HG02759 (cell line): ENCODE measurements at regions not wholly inside any gene's neighbourhood (a gene's known extent, or its start where the extent isn't known, plus 50 kb on each side); places are given as distances from the start of the nearest gene placed in this dataset.

Source experiments
- ATAC-seq: cut with Tn5 transposase; IDR thresholded peaks from one replicate; pipeline ENCODE4 v1.9.1; 2021; ENCODE audit warnings: mild to moderate bottlenecking, moderate library complexity; ENCODE audit not compliant: unreplicated experiment

- ATAC-seq: no peak
Measured at GRCh38 chr6:114465511-114465910, 122.7 kb upstream of the HS3ST5 start.

DNA sequence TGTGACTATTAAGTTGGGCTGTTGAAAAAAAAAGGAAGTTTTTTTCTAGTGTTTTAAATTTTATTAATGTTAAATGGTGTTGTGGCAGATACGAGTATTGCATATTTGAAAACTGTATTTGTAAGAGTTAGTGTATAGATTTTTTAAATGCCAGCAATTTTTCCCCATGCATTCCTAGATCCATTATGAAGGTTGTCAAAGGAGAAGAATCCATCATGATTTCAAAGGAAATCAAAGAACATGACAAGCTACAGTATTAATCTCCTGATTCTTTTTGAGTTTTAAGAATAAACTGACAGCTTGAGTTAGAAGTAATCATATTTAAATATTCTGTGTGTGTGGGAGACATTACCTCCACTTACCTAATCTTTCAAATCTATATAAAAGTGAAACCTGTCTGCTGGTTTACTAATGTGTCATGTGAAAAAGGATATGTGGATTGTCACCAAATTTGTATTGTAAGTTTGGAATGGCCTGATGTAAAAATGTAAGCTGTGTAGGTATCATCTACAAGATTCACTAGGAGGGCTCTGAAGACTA is 111.0 kb upstream of the HS3ST5 start:
- ATAC-seq: no peak

- no peak for ATAC-seq
Measured at GRCh38 chr6:114452785-114453401, 110.1 kb upstream of the HS3ST5 start.

GRCh38 chr6:114450631-114451030 is 107.8 kb upstream of the HS3ST5 start:
- ATAC-seq: no peak

DNA sequence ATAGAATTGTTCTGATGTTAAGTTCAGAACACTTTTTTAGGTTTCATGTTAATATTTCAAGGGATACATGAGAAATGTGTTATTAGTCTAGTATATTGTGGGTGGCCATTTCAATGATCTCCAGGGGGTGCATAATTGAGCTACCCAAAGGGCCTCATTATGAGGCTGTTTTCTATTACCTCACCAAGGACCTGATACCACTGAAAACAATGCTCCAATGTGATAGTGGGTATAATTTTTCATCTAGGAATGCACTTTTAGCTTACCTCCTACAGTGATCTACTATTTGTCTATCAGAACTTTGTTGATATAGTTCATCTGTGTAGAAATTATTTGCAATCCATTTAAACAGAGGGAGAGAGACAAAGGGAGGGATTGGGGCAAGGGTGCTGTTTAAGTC is 106.8 kb upstream of the HS3ST5 start:
- ATAC-seq: no peak

DNA sequence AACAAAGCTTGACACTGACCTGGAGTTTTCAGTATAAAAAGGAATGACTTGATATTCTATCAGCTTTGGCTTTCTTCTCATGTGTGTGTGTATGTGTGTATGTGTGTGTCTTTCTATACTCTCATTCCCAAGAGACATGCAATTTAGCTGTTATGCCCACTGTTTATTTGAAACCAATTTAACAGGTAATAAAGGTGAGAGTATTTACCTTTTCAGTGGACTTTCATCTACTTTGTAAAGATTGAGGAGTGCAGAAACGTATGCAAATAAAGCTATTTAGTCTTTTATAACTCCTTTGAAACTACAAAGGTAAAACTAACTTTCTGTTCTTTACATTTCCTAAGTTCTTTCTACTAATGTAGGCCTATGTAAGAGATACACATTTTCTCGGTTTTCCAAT is 103.5 kb upstream of the HS3ST5 start:
- no peak for ATAC-seq

DNA sequence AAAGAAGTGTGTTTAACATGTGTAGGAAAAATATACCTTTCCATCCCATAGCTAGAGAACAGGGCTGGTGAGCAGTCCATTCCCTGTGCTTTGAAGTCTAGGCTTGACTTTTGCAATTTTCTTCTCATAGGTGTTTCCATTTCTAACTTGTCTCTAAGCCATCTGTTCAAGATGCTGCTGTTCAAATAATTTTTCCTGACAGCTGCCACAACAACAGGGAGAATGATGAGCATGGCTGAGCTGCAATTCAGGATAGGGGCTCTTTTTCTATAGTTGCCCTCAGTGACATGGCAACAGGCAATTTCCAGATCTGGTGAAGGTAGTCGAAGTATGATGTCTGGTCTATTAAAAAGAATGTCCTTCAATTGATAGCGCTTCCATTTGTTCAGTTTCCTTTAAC is 103.0 kb upstream of the HS3ST5 start:
- ATAC-seq: no peak

GRCh38 chr6:114439411-114439810 is 96.6 kb upstream of the HS3ST5 start:
- ATAC-seq: no peak

- ATAC-seq: no peak
Measured at GRCh38 chr6:114437235-114437634, 94.4 kb upstream of the HS3ST5 start.

- ATAC-seq: no peak
Measured at GRCh38 chr6:114436691-114437090, 93.9 kb upstream of the HS3ST5 start.

DNA sequence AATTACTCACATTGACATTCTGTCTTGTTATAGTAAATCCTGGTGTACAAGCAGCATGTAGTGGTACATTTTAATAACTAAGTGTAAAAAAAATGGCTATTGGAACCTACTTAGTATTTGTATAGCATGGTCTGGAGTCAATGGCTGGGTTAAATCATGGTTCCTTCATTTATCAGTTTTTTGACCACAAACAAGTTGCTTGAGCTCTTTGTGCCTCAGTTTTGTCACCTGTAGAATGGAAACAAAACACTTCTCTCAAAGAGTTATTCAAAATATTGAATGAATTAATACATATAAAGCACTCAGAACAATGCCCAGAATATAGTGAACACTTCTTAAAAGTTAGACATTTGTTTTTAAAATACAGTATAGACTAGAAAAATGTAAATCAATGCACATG is 93.2 kb upstream of the HS3ST5 start:
- ATAC-seq: no peak

DNA sequence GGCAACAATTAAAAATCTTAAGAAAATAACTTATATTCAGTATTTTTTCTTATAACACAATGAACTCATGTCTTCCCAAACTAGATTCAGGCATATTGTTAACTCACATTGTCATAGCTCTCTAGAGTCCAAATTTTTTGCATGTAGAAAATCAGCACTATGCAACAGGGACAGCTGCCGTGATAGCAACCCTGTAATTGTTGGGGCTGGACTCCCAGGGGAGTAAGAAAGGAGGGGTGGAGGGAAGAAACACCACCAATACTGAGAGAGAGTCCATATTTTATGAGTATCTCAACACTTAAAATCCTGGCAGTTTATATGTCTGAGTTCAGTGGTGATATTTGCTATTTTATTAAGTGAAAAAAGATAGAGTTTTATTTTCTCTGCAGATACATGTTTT is 89.6 kb upstream of the HS3ST5 start:
- no peak for ATAC-seq

GRCh38 chr6:114431641-114432040 is 88.8 kb upstream of the HS3ST5 start:
- ATAC-seq: no peak

DNA sequence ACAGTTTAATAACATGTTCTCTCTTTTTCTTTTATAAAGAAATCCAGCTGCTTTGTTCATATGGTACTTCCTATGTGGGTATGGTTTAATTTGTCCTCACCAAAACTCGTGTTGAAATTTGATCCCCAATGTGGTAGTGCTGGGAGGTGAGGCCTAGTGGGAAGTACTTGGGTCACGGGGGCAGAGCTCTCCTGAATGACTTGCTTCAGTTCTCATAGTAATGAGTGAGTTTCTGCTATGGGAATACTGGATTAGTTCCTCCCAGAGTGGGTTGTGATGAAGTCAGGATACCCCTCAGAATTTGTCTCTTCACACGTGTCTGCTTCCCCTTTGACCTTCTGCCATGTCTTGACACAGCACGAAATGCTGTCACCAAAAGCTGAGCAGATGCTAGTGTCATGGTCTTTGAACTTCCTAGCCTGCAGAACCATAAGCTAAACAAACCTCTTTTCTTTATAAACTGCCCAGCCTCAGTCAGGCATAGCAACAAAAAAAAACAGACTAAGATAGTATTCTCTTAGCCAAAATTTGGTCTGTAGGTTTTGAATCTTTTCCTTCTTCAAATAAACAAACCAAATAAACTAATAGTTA is 87.8 kb upstream of the HS3ST5 start:
- no peak for ATAC-seq

DNA sequence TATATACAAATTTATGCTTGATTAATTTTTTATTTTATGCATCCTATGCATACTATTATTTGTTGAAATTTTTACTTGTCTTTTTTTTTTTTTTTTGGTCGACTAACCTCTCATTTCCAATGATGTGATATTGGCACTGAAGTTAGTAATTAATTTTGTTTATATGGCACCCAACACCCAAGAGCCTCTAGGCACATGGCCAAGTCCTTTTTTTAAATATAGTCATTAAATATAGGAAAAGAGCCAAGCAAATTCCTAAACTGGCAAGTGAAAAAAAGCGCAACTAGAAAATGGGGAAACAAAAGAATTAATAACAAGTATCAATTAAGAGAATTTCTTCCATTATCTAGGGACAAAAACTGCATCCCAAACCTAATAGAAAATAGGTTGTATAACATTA is 85.5 kb upstream of the HS3ST5 start:
- no peak for ATAC-seq

DNA sequence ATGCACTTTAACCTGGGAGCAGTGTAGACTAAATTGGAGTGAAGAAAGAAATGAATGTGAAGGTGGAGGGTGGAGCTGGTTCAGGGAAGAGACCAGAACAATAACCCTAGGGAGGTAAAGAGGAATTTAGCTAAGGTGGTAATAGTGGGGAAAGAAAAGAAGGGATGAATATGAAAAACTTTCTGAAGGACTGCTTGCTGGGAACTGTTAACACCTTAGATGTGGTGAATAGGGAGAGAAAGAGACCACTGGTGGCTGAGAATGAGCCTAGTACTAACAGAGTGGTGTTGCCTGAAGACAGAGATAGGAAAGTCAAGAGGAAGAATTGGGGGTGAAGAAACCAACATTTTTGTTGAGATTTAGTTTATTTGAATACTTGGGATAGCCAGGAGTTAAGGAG is 78.4 kb upstream of the HS3ST5 start:
- ATAC-seq: no peak

GRCh38 chr6:114419175-114419574 is 76.4 kb upstream of the HS3ST5 start:
- ATAC-seq: peak; percentile 85

GRCh38 chr6:114418304-114418972 is 75.6 kb upstream of the HS3ST5 start:
- no peak for ATAC-seq

GRCh38 chr6:114407426-114408035 is 64.7 kb upstream of the HS3ST5 start:
- ATAC-seq: no peak

DNA sequence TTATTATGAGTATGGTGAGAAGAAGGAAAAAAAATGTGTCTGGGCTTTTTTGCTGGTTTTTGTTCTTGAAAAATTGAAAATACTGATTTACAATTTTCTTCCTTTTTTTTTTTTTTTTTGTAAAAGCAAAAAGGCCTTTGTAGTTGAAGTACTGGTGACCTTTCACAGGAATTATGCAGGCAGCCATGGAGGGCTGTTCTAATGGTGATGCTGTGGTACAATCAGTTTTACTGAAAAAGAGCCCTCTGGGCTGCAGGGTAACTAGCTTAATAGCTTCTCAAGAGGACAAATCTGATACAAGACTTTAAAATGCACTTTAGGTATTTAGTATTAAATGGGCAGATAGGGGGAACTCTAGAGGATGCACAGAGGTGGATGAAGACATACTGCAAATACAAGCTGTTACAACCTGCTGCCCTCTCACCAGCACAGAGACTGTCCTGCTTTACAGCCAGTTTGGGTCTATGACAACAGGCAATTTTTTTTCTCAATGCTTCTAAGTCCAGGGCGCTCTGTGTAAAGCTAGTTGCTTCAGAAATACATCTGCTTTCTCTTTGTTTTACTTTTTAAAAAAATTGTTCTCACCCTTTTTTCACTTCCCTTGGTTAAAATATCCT is 61.6 kb upstream of the HS3ST5 start:
- ATAC-seq: no peak

DNA sequence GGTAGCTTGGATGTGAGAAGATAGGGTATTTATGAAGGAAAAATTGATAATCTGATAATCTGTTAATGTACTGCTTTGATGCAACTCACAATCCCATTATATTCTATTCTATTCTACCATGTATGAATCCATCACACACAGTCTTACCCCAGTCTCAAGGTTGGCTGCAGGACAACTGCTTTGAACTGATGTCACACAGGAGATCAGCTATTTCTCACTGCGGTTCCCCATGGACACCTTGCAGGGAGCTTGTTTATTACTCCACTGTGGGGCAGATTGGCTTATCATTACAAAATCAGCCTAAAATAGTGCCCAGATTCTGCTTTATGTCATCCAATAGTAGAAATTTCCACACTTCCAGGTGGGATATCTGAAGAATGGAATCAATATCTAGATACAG is 61.0 kb upstream of the HS3ST5 start:
- no peak for ATAC-seq
